IPS-18c (cell line): ENCODE measurements at regions not wholly inside any gene's neighbourhood (a gene's known extent, or its start where the extent isn't known, plus 50 kb on each side); places are given as distances from the start of the nearest gene placed in this dataset.

Experiments
- H3K4me3 ChIP-seq: 2 replicates; pipeline ENCODE4 v1.7.0; 2013; ENCODE audit warnings: low read depth, mild to moderate bottlenecking, low read length, moderate library complexity; ENCODE audit not compliant: insufficient read depth
- H3K9me3 ChIP-seq: one replicate; pipeline ENCODE4 v1.6.1; 2013; ENCODE audit warnings: mild to moderate bottlenecking, low read length, moderate library complexity; ENCODE audit not compliant: control insufficient read depth, insufficient read depth

GRCh38 chr20:39249798-39250197, 287.7 kb downstream of the DHX35 start:
- no peak overlapping the region for H3K4me3 ChIP-seq
- H3K9me3 ChIP-seq, result no peaks in the 10 kb centered on the region

GRCh38 chr20:39248862-39249485, 286.8 kb downstream of the DHX35 start:
- no peak overlapping the region for H3K4me3 ChIP-seq
- H3K9me3 ChIP-seq, result no peaks in the 10 kb centered on the region

- Histone ChIP-seq H3K9me3 (no peaks in the 10 kb centered on the region), H3K4me3 (no peak overlapping the region)
These were observed 286.2 kb downstream of the DHX35 start for GRCh38 chr20:39248171-39248861.

GRCh38 chr20:39246436-39246835, 284.3 kb downstream of the DHX35 start:
- no peak overlapping the region for H3K4me3 ChIP-seq
- H3K9me3 ChIP-seq, result no peaks in the 10 kb centered on the region

GRCh38 chr20:39245685-39246311, 283.7 kb downstream of the DHX35 start:
- Histone ChIP-seq H3K9me3 (no peaks in the 10 kb centered on the region), H3K4me3 (no peak overlapping the region)

GRCh38 chr20:39243962-39244361, 281.8 kb downstream of the DHX35 start:
- Histone ChIP-seq H3K4me3 (no peak overlapping the region), H3K9me3 (no peaks in the 10 kb centered on the region)

GRCh38 chr20:39242614-39243013, 280.5 kb downstream of the DHX35 start:
- Histone ChIP-seq H3K4me3 (no peak overlapping the region), H3K9me3 (no peaks in the 10 kb centered on the region)

GRCh38 chr20:39234520-39235095, 272.5 kb downstream of the DHX35 start:
- H3K4me3 ChIP-seq, result no peak overlapping the region
- H3K9me3 ChIP-seq, result no peaks in the 10 kb centered on the region

GRCh38 chr20:39233755-39234154, 271.6 kb downstream of the DHX35 start:
- Histone ChIP-seq H3K9me3 (no peaks in the 10 kb centered on the region), H3K4me3 (no peak overlapping the region)

- Histone ChIP-seq H3K9me3 (no peaks in the 10 kb centered on the region), H3K4me3 (no peak overlapping the region)
These were observed 265.3 kb downstream of the DHX35 start for GRCh38 chr20:39227416-39227815.

GRCh38 chr20:39225978-39226377, 263.8 kb downstream of the DHX35 start:
- H3K9me3 ChIP-seq, result no peaks in the 10 kb centered on the region

GRCh38 chr20:39225536-39225935, 263.4 kb downstream of the DHX35 start:
- Histone ChIP-seq H3K9me3 (no peaks in the 10 kb centered on the region), H3K4me3 (no peak overlapping the region)

More at GRCh38 chr20:39225978-39226377, 263.8 kb downstream of the DHX35 start:
- H3K4me3 ChIP-seq, result no peak overlapping the region

GRCh38 chr20:39222101-39222500, 260.0 kb downstream of the DHX35 start:
- no peaks in the 10 kb centered on the region for H3K9me3 ChIP-seq
- no peak overlapping the region for H3K4me3 ChIP-seq

- Histone ChIP-seq H3K4me3 (no peak overlapping the region), H3K9me3 (no peaks in the 10 kb centered on the region)
These were observed 254.1 kb downstream of the DHX35 start for GRCh38 chr20:39216195-39216594.

- H3K4me3 ChIP-seq, result no peak overlapping the region
- no peaks in the 10 kb centered on the region for H3K9me3 ChIP-seq
These were observed 252.7 kb downstream of the DHX35 start for GRCh38 chr20:39214828-39215227.

GRCh38 chr20:39213476-39214145, 251.5 kb downstream of the DHX35 start:
- H3K9me3 ChIP-seq, result no peaks in the 10 kb centered on the region
- H3K4me3 ChIP-seq, result no peak overlapping the region

GRCh38 chr20:39211060-39211748, 249.1 kb downstream of the DHX35 start:
- no peaks in the 10 kb centered on the region for H3K9me3 ChIP-seq
- no peak overlapping the region for H3K4me3 ChIP-seq
